GM20000 (cell line): ENCODE measurements at regions not wholly inside any gene's neighbourhood (a gene's known extent, or its start where the extent isn't known, plus 50 kb on each side); places are given as distances from the start of the nearest gene placed in this dataset.

ENCODE experiments used
- DNase-seq: peaks from one replicate; pipeline ENCODE4 v3.0.0; 2012; ENCODE audit warnings: low spot score
- TF ChIP-seq, protein P1 (sequence below): IDR thresholded peaks from 2 replicates; pipeline ENCODE4 v1.5.1; 2012; ENCODE audit warnings: mild to moderate bottlenecking, control low read depth; ENCODE audit errors: extremely low read depth, missing control alignments

DNA sequence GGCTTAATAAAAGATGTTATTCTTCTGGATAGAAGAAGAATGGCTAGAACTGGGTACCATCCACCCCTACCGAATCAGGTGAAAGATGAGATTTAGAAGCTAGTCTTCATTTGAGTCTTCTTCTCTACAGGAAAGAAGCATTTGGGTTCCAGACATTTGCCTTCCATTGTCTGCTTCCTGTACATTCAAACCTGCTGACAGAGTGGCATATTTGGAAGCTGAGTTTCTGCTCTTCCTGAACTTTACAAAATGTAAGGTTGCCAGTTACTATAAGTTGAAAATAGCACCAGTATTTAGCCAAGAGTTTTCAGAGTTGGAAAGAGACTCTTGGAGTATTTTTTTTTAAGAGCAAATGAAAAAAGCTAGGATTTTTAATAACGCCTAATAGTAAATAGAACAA, 525.4 kb upstream of the TLE4 start:
- no peak for DNase-seq
- TF ChIP-seq, protein P1, sequence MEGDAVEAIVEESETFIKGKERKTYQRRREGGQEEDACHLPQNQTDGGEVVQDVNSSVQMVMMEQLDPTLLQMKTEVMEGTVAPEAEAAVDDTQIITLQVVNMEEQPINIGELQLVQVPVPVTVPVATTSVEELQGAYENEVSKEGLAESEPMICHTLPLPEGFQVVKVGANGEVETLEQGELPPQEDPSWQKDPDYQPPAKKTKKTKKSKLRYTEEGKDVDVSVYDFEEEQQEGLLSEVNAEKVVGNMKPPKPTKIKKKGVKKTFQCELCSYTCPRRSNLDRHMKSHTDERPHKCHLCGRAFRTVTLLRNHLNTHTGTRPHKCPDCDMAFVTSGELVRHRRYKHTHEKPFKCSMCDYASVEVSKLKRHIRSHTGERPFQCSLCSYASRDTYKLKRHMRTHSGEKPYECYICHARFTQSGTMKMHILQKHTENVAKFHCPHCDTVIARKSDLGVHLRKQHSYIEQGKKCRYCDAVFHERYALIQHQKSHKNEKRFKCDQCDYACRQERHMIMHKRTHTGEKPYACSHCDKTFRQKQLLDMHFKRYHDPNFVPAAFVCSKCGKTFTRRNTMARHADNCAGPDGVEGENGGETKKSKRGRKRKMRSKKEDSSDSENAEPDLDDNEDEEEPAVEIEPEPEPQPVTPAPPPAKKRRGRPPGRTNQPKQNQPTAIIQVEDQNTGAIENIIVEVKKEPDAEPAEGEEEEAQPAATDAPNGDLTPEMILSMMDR = no peak

DNA sequence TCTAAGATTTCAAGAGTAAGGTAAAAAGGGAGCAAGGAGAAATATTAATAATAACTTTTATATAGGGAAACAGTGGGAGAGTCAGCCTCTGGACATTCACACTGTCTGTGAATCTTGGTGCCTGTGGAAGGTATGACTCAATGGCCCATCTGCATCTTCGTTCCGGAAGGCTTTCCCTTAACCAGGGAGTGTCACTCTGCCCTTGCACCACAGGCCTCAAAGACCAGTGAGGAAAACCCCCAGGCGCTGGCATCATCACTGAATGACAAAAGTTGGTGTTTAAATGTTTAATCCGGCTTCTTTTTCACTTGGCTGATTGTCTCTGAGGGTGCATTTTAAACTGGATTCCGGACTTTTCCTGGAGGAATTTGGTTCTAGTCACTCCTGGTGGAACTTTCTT, 522.4 kb upstream of the TLE4 start:
- TF ChIP-seq, protein P1 = no peak
- no peak for DNase-seq

DNA sequence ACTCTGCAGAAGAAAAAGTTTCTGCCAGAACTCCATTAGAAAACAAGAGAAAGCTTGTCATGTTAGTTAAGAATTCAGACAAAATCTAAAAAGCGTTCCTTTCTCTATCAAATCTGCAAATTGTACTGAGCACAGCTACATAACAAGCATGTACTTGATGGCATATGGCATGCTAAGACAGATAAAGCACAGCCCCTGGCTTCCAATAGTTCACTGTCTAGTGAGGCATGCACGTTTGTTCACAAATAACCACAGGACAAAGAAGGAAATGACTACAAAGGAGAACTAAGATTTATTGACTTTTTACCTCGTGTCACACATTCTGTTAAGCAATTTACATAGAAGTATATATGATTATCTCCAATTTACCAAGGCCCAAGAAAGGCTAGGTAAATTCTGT, 518.2 kb upstream of the TLE4 start:
- TF ChIP-seq, protein P1 = no peak
- no peak for DNase-seq

DNA sequence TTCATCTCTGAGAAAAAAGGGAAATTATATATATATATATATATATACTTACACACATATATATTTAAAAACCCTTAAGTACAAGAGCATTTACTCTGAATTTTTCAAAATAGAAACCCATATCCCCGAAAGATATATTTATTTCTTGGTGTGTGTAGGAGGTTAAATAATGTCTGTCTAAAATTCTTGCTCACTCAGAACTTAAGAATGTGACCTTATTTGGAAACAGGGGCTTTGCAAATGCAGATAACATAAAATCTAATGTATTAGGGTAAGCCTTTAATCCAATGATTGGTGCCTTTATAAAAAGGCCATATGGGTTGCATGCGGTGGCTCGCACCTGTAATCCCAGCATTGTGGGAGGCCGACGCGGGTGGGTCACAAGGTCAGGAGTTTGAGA, 517.3 kb upstream of the TLE4 start:
- no peak for DNase-seq
- TF ChIP-seq, protein P1 = no peak

DNA sequence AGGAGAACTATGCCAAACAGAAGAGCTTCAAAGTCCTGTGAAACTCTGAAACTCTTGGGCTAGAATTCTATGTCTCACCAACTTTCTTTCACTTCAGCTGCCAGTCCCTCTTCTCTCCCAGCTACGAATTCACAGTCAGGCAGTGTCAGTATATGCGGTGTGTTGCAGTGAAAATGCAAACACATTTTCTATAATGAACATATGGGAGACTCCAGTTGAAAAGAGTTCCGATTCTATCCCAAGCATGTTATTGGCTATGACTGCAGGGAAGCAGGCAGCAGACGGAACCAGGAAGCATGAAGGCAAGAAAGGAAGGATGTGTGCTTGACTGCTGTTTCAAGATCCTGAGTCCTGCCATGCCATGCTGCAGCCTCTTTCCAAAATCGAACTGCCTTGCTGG, 515.7 kb upstream of the TLE4 start:
- no peak for DNase-seq
- TF ChIP-seq, protein P1 = no peak

DNA sequence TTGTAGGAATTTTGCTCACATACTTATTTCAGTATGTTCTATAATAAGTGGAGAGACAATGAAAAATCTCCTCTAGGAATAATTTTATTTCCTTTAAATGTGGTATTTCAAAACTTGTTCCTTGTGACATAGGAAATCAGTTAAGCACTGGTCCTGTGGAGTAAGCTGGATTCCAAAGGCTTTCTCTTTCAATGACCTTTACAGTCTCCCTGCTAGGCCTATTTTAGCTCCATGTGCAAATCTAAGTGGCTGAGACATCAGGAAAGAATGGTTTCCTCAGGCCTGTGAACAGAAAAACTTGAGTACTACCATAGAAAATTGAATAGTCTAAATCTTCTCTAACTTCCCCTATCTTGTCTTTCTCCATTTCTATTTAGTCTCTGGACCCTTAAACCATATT, 514.2 kb upstream of the TLE4 start:
- TF ChIP-seq, protein P1 = no peak
- DNase-seq = no peak

DNA sequence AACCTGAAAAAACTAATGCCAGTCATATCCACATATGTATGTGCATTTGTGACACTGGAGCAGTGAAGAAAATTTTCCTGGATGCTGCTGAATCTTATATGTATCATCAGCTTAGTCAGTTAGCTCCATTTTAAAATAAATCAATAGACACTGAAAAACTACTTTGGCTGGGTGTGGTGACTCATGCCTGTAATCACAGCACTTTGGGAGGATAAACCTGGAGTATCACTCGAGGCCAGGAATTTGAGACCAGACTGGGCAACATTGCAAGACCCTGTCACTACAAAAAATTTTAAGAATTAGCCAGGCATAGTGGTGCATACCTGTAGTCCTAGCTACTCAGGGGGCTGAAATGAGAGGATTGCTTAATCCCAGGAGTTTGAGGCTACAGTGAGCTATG, 511.0 kb upstream of the TLE4 start:
- TF ChIP-seq, protein P1 = no peak
- DNase-seq = no peak
